ENCODE measurements at regions not wholly inside any gene's neighbourhood (a gene's known extent, or its start where the extent isn't known, plus 50 kb on each side); places are given as distances from the start of the nearest gene placed in this dataset.
A peak's percentile ranks its signal among the peaks of the same experiment; 100 is the strongest.

GRCh38 chr3:43870120-43870519 lies 179.4 kb downstream of the ABHD5 start:
- Histone ChIP-seq H3K4me2 (ENCODE audit: insufficient read depth, insufficient read length, low read length) (no peak overlapping the region), H2BK15ac (ENCODE audit: low read depth, low read length) (no peak overlapping the region), H3K79me1 (ENCODE audit: insufficient read depth, low read depth, low read length, poor library complexity, severe bottlenecking) (no peaks in the 10 kb centered on the region), H4K8ac (replicated peaks; ENCODE audit: insufficient read length, low read depth, low read length) (no peak overlapping the region), H3K79me2 (ENCODE audit: insufficient read depth, low read length) (no peaks in the 10 kb centered on the region), H2BK20ac (ENCODE audit: low read depth, low read length, poor library complexity, severe bottlenecking) (no peak overlapping the region), H3K56ac (ENCODE audit: insufficient read length, low read depth, low read length) (no peak overlapping the region), H4K20me1 (ENCODE audit: control insufficient read depth, insufficient read depth, insufficient read length) (no peaks in the 10 kb centered on the region), H4K5ac (ENCODE audit: insufficient read length, low read depth, low read length) (no peak overlapping the region), H3K18ac (ENCODE audit: insufficient read length, low read depth, low read length) (no peak overlapping the region), H3K23ac (ENCODE audit: insufficient read length, low read depth, low read length) (no peak overlapping the region), H2BK5ac (ENCODE audit: insufficient read length, low read length) (no peak overlapping the region), H3T11ph (ENCODE audit: low read length) (no peak overlapping the region), H3K27me3 (ENCODE audit: insufficient read depth, low read length) (no peaks in the 10 kb centered on the region), H3K9me3 (ENCODE audit: control insufficient read depth, low read depth, low read length) (no peaks in the 10 kb centered on the region), H2AK5ac (ENCODE audit: insufficient read length, low read length) (no peak overlapping the region), H3K4me1 (ENCODE audit: insufficient read depth, low read length) (peaks cover 4% of the 10 kb centered on the region; the same call in 1 of the 2 replicates), H2AFZ (ENCODE audit: low read length) (no peak overlapping the region), H3K14ac (ENCODE audit: insufficient read depth, low read length) (no peak overlapping the region), H4K91ac (ENCODE audit: insufficient read length, low read depth, low read length) (no peak overlapping the region), H3K4ac (ENCODE audit: low read depth, low read length) (no peak overlapping the region), H3K27ac (ENCODE audit: insufficient read length, low read depth, low read length) (no peak overlapping the region), H3K23me2 (ENCODE audit: insufficient read length, low read depth, low read length, poor library complexity, severe bottlenecking) (no peaks in the 10 kb centered on the region), H2BK12ac (ENCODE audit: insufficient read length, low read depth, low read length) (no peak overlapping the region), H3K9ac (ENCODE audit: extremely low read depth, insufficient read length, low read length) (no peak overlapping the region), H2BK120ac (ENCODE audit: low read depth, low read length, poor library complexity, severe bottlenecking) (no peak overlapping the region)
- Mint-ChIP-seq H3K27ac (no peak overlapping the region), H3K4me1 (peaks cover 33 to 35% of the 10 kb centered on the region in 2 experiments), H3K27me3 (ENCODE audit: low read depth) (peaks cover 4% of the 10 kb centered on the region), H3K36me3 (ENCODE audit: insufficient read depth in 1 of 3, low read depth in 3 of 3) (peaks cover 0 to 4% (median 0%) of the 10 kb centered on the region in 3 experiments; a peak in 1 of 7 replicates), H3K4me3 (no peak overlapping the region), H3K9me3 (peaks cover 2 to 3% of the 10 kb centered on the region in 2 experiments; a peak in 2 of 5 replicates)
- peak; percentile 33 for DNase-seq
- WGBS (ENCODE audit: extremely low coverage, insufficient read length, low lambda C conversion rate) = no CpG with 5 or more reads among the region's 2 CpGs
- no peak for TF ChIP-seq CTCF (conservative IDR thresholded peaks at IDR 0.05)

All from H9 (cell line).